H1 (cell line): ENCODE measurements at regions not wholly inside any gene's neighbourhood (a gene's known extent, or its start where the extent isn't known, plus 50 kb on each side); places are given as distances from the start of the nearest gene placed in this dataset.

ENCODE experiments used
- CEBPB ChIP-seq: IDR thresholded peaks from 2 replicates; pipeline ENCODE4 v1.6.1; 2012; ENCODE audit warnings: low read depth, low read length
- CHD1 ChIP-seq: IDR thresholded peaks from 2 replicates; pipeline ENCODE4 v1.6.1; 2012; ENCODE audit warnings: low read depth, low read length, improper control_type of control experiment
- CHD2 ChIP-seq: IDR thresholded peaks from 2 replicates; pipeline ENCODE4 v1.6.1; 2012; ENCODE audit warnings: low read length, improper control_type of control experiment
- FOSL1 ChIP-seq: IDR thresholded peaks from 2 replicates; pipeline ENCODE4 v1.6.1; 2011; ENCODE audit warnings: mild to moderate bottlenecking, low read depth, low read length, moderate library complexity; ENCODE audit not compliant: insufficient read depth
- JUN ChIP-seq: IDR thresholded peaks from 2 replicates; pipeline ENCODE4 v1.6.1; 2011; ENCODE audit warnings: low read depth, mild to moderate bottlenecking, improper control_type of control experiment, low read length
- KDM1A ChIP-seq: fragments of 200-600, 300-600 bp; sonication (generic); IDR thresholded peaks from 2 replicates; pipeline ENCODE4 v1.7.1; 2016; ENCODE audit warnings: mild to moderate bottlenecking, low read length, borderline replicate concordance
- KDM5A ChIP-seq: fragments of 200-600 bp; IDR thresholded peaks from 2 replicates; pipeline ENCODE4 v1.7.1; 2012; ENCODE audit warnings: mild to moderate bottlenecking, low read length, inconsistent platforms, mixed read lengths
- SAP30 ChIP-seq: fragments of 300-600 bp; sonication (generic); IDR thresholded peaks from 2 replicates; pipeline ENCODE4 v1.7.1; 2012; ENCODE audit warnings: low read length, moderate library complexity, mild to moderate bottlenecking, inconsistent platforms; ENCODE audit not compliant: insufficient read depth, insufficient replicate concordance
- SUZ12 ChIP-seq: fragments of 200-600 bp; sonication (generic); IDR thresholded peaks from 2 replicates; pipeline ENCODE4 v1.6.1; 2012; ENCODE audit warnings: mild to moderate bottlenecking, inconsistent platforms, low read length, moderate library complexity, mixed read lengths
- TF ChIP-seq, protein P1 (sequence below): fragments of 300-600 bp; sonication (generic); IDR thresholded peaks from 2 replicates; pipeline ENCODE4 v1.7.1; 2012; ENCODE audit warnings: low read length, moderate library complexity, mild to moderate bottlenecking, inconsistent platforms; ENCODE audit not compliant: insufficient replicate concordance
- TF ChIP-seq, protein P2 (sequence below): IDR thresholded peaks from 2 replicates; pipeline ENCODE4 v1.6.1; 2011; ENCODE audit warnings: low read length, improper control_type of control experiment

DNA sequence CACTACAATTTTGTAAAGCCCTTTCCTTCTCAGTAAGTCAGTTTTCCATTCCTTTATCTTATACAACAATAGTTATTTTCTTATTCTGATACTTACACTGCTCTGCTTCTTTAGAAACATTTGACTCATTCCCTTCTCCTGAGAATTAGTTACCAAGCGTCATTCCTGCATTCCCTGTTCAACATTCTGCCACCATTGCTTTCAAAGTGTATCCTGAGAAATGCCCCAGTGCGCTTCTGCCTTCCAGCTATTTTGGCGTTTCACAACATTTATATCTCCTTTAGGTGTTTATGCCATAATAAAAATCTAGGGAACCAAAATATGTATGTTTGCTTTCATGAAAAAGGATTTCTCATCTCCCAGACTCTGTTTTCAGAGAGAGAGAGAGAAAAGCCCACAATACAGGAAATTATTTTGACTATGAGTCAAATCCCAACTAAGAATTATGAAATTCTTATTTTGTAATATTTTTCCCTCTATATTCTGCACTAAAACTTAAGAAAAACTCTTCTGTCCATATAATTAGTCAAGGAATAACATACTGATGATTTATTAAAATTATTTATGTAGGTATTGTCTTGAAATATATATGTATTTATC is 118.2 kb upstream of the RAP2B start (continued):
- TF ChIP-seq, protein P1, sequence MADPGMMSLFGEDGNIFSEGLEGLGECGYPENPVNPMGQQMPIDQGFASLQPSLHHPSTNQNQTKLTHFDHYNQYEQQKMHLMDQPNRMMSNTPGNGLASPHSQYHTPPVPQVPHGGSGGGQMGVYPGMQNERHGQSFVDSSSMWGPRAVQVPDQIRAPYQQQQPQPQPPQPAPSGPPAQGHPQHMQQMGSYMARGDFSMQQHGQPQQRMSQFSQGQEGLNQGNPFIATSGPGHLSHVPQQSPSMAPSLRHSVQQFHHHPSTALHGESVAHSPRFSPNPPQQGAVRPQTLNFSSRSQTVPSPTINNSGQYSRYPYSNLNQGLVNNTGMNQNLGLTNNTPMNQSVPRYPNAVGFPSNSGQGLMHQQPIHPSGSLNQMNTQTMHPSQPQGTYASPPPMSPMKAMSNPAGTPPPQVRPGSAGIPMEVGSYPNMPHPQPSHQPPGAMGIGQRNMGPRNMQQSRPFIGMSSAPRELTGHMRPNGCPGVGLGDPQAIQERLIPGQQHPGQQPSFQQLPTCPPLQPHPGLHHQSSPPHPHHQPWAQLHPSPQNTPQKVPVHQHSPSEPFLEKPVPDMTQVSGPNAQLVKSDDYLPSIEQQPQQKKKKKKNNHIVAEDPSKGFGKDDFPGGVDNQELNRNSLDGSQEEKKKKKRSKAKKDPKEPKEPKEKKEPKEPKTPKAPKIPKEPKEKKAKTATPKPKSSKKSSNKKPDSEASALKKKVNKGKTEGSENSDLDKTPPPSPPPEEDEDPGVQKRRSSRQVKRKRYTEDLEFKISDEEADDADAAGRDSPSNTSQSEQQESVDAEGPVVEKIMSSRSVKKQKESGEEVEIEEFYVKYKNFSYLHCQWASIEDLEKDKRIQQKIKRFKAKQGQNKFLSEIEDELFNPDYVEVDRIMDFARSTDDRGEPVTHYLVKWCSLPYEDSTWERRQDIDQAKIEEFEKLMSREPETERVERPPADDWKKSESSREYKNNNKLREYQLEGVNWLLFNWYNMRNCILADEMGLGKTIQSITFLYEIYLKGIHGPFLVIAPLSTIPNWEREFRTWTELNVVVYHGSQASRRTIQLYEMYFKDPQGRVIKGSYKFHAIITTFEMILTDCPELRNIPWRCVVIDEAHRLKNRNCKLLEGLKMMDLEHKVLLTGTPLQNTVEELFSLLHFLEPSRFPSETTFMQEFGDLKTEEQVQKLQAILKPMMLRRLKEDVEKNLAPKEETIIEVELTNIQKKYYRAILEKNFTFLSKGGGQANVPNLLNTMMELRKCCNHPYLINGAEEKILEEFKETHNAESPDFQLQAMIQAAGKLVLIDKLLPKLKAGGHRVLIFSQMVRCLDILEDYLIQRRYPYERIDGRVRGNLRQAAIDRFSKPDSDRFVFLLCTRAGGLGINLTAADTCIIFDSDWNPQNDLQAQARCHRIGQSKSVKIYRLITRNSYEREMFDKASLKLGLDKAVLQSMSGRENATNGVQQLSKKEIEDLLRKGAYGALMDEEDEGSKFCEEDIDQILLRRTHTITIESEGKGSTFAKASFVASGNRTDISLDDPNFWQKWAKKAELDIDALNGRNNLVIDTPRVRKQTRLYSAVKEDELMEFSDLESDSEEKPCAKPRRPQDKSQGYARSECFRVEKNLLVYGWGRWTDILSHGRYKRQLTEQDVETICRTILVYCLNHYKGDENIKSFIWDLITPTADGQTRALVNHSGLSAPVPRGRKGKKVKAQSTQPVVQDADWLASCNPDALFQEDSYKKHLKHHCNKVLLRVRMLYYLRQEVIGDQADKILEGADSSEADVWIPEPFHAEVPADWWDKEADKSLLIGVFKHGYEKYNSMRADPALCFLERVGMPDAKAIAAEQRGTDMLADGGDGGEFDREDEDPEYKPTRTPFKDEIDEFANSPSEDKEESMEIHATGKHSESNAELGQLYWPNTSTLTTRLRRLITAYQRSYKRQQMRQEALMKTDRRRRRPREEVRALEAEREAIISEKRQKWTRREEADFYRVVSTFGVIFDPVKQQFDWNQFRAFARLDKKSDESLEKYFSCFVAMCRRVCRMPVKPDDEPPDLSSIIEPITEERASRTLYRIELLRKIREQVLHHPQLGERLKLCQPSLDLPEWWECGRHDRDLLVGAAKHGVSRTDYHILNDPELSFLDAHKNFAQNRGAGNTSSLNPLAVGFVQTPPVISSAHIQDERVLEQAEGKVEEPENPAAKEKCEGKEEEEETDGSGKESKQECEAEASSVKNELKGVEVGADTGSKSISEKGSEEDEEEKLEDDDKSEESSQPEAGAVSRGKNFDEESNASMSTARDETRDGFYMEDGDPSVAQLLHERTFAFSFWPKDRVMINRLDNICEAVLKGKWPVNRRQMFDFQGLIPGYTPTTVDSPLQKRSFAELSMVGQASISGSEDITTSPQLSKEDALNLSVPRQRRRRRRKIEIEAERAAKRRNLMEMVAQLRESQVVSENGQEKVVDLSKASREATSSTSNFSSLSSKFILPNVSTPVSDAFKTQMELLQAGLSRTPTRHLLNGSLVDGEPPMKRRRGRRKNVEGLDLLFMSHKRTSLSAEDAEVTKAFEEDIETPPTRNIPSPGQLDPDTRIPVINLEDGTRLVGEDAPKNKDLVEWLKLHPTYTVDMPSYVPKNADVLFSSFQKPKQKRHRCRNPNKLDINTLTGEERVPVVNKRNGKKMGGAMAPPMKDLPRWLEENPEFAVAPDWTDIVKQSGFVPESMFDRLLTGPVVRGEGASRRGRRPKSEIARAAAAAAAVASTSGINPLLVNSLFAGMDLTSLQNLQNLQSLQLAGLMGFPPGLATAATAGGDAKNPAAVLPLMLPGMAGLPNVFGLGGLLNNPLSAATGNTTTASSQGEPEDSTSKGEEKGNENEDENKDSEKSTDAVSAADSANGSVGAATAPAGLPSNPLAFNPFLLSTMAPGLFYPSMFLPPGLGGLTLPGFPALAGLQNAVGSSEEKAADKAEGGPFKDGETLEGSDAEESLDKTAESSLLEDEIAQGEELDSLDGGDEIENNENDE: no peak
- TF ChIP-seq JUN: no peak
- no peak for TF ChIP-seq CHD2
- no peak for TF ChIP-seq CEBPB
- TF ChIP-seq, protein P2, sequence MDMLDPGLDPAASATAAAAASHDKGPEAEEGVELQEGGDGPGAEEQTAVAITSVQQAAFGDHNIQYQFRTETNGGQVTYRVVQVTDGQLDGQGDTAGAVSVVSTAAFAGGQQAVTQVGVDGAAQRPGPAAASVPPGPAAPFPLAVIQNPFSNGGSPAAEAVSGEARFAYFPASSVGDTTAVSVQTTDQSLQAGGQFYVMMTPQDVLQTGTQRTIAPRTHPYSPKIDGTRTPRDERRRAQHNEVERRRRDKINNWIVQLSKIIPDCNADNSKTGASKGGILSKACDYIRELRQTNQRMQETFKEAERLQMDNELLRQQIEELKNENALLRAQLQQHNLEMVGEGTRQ: no peak
- TF ChIP-seq FOSL1: no peak
- no peak for TF ChIP-seq KDM5A
- no peak for TF ChIP-seq KDM1A
- no peak for TF ChIP-seq SUZ12
- no peak for TF ChIP-seq SAP30
- TF ChIP-seq CHD1: no peak
